RPMI8226 (cell line): ENCODE measurements at regions not wholly inside any gene's neighbourhood (a gene's known extent, or its start where the extent isn't known, plus 50 kb on each side); places are given as distances from the start of the nearest gene placed in this dataset.

Source experiments
- DNase-seq: peaks from one replicate; pipeline ENCODE4 v3.0.0-alpha.2; 2015

- DNase-seq: no peak
Observed at GRCh38 chr2:550860-551567, 126.2 kb downstream of the TMEM18 start.

DNA sequence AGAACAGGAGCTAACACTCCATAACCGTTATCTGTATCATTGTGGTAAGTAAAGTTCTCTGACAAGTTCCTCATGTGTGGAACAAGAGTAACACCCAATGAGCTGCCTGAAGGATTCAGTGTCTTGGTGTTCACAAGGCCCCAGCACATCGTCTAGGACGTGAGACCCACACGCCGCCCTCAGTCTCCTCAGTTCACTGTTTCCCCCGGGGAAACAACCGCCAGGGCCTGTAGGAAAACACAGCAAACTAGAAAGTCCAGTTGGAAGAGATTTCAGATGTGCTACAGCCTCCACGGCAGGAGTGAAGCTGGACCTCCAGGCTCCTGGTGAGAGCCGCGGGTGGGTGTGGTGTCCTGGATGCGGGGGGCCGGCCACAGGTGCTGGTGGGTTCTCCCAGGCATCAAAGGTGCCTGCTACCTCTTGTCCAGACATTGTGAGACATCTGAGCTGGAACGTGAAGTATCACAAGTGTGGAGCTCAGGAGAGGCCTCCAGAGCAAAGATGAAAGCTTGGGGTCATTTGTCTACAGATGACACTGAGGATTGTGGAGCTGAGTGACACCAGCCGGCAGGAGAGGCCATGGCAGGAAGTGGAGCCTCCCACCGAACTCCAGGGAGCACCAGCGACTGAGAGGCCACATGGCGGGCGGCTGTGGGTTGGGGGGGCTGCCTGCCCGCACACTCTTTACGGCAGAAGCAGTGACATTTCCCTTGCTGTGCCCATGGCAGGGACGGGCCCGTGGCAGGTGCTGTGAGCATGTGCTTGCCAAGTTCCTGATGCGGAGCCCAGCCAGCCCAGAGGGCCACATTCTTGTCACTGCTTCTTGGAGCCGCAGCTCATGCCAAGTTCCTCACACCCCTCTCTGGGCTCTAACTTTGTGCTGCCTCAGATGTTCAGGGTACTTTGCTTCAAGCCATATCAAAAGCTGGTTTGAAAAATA lies 131.2 kb downstream of the TMEM18 start:
- DNase-seq: peak; percentile 38

DNA sequence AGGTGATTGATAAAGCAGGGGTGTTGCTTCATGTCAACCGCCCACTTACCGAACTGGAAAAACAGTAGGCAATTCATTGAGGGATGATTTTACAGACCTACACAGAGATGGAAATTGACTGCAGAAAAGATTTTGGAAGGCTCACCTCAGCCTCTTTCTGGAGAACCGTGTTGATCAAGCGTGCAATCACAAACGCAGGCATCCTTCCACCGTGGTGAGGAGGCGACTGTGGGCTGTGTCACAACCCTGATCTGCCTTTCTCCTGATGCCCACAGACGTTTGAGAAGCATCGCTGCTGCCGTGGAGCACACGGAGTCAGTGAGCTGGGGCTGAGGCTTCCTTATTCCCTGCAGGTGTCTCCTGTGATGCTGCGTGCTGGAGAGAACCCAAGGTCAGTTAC lies 132.0 kb downstream of the TMEM18 start:
- no peak for DNase-seq

DNA sequence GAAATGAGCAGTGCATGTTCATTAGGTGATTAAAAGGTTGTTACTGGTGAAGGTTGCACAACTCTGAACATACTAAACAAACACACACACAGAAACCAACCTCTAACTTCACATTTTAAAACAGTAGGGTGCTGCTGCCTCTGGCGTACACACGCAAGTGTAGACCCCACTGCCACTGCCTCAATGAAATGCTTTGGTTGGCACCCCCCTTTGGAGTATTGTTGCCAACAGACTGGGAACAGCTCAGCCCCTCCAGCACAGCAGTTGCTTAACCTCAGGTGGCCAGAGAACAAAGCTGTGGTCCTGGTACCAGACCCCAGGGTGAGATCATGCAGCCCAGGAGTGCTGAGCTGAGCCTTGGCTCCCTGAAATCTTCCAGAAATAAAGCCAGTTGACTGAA lies 138.6 kb downstream of the TMEM18 start:
- DNase-seq: no peak

GRCh38 chr2:535222-535621 lies 142.0 kb downstream of the TMEM18 start:
- no peak for DNase-seq

GRCh38 chr2:529852-530251 lies 147.4 kb downstream of the TMEM18 start:
- no peak for DNase-seq

DNA sequence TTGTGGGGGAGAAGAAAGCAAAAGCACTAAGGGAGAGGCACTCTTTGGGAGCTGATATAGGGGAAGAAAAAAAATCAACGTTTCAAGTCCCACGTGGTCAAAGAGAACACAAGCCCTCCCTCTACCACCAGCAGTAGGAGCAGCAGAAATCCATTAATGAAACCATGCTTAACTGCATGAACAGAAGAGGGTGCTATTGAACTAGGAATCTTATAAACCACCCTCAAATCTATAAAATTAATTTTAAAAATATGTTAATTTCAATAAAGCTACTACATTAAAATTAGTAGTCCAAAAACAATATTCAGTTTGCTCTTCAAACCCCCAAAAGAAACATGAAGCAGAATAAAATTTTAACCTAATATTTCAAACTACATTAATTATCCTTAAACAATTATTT lies 147.8 kb downstream of the TMEM18 start:
- DNase-seq: peak; percentile 58

DNA sequence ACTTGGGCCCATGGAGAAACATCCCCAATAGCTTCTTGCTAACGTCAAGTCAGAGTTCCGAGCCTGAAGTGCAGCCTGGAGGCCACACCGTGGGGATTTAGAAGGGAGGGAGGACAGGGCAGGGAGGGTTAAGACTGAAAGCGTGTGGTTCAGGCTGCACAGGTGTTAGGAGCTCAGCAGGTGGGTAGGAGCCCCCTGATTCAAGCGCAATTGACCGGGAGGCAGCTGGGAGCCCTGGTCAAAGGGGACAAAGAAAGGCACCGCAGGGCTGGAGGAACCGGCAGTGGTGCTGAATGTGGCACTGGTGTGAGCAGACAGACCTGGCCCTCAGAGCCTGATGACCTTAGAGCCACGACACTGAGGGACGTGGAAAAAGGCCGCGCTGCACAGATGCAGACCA lies 149.6 kb downstream of the TMEM18 start:
- no peak for DNase-seq

DNA sequence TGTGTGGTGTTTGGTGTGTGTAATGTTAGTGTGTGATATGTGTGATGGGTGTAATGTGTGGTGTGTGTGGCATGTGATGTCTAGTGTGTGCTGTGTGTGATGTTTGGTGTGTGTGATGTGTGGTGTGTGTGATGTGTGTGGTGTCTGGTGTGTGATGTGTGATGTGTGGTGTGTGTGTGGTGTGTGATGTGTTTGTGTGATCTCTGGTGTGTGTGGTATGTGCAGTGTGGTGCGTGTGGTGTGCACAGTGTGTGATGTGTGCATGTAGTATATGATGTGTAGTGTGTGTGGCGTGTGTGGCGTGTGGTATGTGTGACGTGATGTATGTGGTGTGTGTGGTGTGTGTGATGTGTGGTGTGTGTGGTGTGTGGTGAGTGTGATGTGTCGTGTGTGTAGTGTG lies 150.3 kb downstream of the TMEM18 start:
- no peak for DNase-seq

GRCh38 chr2:525611-526010 lies 151.6 kb downstream of the TMEM18 start:
- DNase-seq: no peak

DNA sequence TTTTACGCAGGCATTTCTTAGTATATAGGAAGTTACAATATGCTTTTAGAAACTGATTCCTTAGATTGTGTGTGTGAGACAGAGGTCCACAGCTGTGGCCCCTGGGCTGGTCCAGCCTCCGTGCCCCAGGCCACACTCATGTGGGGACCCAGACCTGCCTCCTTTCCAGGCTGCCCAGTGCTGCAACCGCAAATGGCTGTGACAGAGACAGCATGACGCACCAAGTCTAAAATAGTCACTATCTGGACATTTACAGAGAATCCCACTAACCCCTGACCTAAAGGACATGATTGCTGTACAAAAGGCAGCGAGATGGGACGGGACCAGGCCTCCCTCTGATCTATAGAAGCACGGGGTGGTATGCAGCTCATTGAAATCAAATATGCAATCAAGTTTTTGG lies 152.2 kb downstream of the TMEM18 start:
- no peak for DNase-seq

- DNase-seq: no peak
Observed at GRCh38 chr2:524442-524841, 152.8 kb downstream of the TMEM18 start.

- no peak for DNase-seq
Observed at GRCh38 chr2:523698-524270, 153.4 kb downstream of the TMEM18 start.

GRCh38 chr2:522776-523175 lies 154.4 kb downstream of the TMEM18 start:
- DNase-seq: no peak

- no peak for DNase-seq
Observed at GRCh38 chr2:521853-522530, 155.2 kb downstream of the TMEM18 start.

GRCh38 chr2:520663-521340 lies 156.4 kb downstream of the TMEM18 start:
- no peak for DNase-seq

DNA sequence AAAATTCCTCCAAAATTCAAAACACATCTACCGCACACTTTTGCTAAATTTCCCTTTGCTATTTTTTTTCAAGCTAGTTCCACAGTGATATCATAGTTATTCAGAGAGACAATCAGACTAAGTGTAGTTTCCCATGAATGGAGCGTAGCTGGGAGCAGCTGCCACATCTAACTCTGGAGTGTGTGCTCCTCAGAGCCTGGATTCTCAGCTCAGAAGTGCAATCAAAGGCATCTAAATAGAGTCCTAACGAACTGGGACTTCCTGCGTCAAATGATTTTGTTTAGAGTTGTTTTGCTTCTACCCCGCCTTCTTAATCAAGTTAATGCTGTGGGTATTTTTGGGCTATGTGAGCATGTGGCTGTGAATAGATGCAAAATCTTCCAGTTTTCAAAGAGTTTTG lies 160.3 kb downstream of the TMEM18 start:
- no peak for DNase-seq

GRCh38 chr2:516131-516530 lies 161.1 kb downstream of the TMEM18 start:
- DNase-seq: no peak

- DNase-seq: no peak
Observed at GRCh38 chr2:515441-516127, 161.6 kb downstream of the TMEM18 start.

DNA sequence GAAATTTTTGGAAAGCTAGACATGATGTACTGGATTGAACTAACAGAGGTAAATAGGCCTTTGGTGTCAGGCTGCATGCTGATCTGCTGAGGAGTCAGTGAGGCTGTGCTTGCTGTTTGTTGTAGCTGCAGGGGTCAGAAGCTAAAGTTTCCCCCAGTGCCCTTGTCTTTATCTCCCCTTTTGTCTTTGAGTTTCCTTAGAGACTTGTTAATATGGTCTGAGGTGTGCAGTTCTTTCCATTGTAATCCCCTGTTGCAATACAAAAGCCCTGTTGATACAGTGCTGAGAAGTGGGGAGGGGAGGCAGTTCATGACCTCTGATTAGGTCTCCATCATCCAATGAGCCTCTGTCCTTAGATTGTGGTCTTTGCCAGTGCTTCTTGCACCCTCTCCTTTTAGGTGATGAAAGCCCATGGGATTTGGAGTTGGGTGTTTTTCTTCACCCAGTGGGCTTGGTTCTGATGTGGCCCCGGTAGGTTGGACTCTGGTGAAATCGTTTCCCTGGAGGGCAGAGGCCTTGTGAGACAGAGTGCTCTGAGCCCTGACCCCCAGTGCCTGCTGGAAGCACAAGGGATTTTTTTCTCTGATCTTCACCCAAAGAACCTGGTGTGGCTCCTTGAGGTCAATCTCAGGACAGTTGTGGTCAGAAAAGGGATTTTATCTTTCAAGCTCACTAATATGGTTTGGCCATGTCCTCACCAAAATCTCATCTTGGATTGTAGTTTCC lies 163.1 kb downstream of the TMEM18 start:
- no peak for DNase-seq

GRCh38 chr2:510839-511238 lies 166.4 kb downstream of the TMEM18 start:
- no peak for DNase-seq
